ENCODE measurements at regions not wholly inside any gene's neighbourhood (a gene's known extent, or its start where the extent isn't known, plus 50 kb on each side); places are given as distances from the start of the nearest gene placed in this dataset.
"Not testable (repeated sequence)": the region's sequence is repeated elsewhere in the genome, so short reads cannot be mapped to it uniquely, and the experiment has no call there.

DNA sequence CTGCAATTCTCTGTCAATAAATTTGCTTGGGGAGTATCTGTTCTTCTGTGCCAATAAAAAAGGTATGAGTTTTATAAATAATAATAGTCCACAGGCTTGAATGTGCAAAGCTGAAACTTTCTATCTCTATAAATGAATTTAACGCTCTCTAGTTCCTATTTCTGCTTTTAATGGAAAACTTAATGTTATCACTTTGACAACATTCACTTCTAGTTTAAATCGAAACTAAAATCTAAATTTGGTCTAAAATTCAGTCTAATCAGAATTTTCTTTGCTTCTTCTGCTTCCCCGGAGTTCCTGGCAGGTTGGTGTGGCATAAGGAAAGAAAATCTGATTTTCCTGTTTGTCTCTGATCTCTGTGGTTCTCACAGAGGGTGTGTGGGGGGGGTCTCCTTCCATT lies 450.1 kb upstream of the TBL1XR1 start:
- FAIRE-seq = no peak

DNA sequence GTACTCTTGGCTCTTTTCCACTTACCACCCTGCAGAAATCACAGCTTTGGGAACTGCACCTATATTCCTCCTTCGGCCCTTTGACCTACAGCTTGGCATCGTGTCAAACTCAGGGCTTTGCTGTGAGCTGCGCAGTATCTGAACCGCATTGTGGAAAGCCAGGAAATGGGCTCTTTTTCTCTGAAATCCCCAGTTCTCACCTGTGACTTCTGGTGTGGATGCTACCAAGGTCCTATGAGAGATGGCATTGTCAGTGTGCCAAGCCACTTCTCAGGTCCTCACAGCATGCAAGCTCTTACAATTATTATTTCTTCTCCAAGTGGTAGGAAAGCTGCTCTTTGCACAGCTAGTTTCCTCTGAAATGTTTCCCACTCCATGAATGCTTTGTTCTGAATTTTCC lies 450.6 kb upstream of the TBL1XR1 start:
- FAIRE-seq = no peak

DNA sequence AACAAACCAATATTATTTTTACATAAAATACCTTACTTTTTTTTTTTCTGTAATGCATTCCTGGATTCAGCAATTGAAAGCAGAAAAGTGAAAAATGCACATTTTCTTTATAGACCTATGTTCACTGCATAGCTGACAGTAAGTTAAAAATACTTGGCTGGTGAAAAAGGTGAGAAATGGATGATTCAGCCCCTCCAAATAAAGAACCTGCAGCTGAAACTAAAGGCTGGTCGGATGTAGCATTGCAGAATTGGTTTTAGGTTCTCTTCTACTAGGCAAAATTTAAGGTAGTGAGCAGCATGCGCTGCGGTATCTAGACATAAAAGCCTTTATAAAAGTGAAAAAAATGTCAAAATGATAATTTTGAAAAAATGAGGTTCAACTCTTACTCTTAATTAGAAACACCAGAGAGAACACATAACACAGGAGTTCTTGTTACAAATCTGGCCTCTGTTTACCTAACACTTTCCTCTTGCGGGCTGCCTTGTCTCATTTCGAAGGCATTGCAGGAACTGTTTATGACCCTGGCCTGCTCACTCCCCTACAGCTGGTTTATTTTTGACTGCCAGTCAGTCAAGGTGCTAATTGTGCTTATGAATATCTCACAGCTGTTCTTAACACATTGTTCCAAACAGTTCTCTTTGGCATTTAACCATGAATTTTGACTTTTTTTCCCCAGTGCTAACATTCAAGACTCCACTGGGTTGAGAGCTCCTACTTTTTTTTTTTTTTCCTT lies 455.4 kb upstream of the TBL1XR1 start:
- no peak for FAIRE-seq

DNA sequence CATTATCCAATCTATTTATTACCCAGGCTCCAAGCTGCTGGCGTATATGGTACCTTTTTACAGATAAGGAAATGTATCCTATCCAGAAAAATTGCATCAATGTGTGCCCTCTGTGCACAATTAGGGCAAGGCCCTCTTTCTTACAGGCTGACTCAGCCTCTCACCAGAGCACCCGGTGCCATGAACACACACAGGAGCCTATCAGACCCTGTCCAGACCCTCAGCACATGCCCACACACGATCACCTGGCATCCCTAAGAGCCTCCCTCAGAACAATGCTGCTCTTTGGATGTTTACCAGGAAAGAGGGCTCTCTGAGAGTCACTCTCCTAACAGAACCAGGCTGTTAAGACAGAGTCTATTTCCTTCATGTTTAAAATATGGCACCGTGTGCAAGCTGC lies 460.0 kb upstream of the TBL1XR1 start:
- no peak for FAIRE-seq

DNA sequence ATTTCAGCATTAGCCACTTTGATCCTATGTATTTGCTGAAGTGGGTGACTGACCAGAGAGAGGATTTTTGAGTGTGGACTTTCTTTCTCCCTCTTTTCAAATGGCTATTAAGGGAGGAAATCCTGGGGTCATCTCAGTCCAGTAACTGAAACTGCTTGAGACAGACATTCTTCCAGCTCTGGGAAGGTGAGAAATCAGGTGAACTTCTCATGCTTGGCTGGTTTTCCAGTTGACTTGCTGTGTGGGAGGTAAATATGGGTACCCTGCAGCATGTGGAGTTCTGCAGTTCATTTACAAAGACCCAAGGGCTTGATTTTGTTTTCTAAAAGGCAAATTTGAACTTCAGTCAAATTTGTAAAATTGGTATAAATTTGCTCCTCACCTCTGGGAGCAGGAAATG lies 461.1 kb upstream of the TBL1XR1 start:
- no peak for FAIRE-seq

DNA sequence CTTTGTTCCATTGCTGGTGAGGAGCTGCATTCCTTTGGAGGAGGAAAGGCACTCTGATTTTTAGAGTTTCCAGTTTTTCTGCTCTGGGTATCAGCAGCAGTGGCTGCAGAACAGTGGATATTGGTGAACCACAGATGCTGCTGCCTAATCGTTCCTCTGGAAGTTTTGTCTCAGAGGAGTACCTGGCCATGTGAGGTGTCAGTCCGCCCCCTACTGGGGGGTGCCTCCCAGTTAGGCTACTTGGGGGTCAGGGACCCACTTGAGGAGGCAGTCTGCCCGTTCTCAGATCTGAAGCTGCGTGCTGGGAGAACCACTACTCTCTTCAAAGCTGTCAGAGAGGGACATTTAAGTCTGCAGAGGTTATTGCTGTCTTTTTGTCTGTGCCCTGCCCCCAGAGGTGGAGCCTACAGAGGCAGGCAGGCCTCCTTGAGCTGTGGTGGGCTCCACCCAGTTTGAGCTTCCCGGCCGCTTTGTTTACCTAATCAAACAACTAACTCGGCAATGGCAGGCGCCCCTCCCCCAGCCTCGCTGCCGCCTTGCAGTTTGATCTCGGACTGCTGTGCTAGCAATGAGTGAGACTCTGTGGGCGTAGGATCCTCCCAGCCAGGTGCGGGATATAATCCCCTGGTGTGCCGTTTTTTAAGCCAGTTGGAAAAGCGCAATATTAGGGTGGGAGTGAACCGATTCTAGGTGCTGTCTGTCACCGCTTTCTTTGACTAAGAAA lies 467.3 kb upstream of the TBL1XR1 start:
- FAIRE-seq = not testable (repeated sequence)

DNA sequence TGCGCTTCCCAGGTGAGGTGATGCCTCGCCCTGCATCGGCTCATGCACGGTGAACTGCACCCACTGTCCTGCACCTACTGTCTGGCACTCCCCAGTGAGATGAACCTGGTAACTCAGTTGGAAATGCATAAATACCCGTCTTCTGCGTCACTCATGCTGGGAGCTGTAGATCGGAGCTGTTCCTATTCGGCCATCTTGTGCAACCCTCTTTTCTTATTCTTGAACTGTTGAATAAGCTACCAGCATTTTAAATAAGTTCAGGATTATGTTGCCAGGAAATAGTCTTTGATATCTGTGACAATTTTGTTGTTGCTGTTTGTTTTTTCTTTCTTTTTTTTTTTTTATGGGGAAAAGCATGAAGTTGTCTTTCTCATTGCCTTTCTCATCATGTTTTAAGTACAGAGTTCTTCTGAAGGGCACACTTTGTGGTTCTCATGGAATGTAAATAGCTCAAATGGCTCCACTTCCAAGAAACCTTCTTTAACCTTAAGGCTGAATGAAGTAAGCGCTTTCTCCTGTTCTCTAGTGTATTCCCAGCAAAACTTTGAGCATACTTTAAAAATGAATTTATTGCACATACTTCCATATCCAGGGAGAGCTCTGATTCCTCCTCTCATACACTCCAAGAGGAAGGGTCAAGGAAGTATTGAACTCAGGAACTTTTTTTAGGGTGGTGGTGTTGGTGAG lies 468.0 kb upstream of the TBL1XR1 start:
- FAIRE-seq = no peak

DNA sequence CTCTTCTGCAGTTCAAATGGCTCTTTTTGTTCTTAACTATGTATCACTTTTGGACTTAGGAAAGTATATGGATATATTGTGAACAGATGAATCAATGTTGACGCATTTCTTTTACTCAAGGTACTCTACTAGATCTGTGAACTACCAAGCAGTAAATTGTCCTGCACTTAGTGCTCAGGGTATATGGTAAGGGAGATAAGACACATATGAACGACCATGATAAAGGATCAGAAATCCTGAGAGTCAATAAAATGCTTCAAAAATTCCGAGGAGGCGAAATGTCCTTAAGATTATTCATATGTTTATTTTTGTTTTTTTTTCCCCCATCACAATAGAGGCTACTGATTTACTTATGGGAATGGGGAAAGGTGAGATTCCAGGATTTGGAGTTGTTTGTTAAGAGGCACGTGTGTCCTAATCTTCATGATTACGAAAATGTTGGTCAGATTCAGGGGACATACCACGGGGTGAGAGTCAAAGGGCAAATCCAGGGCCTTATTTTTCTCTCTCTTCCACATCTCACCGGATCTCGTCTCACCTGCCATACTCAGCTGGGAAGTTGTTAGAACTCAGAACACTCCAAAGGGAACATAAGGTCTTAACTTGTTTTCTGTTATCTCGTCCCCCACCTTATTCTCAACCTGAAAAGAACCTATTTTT lies 475.1 kb upstream of the TBL1XR1 start:
- no peak for FAIRE-seq

DNA sequence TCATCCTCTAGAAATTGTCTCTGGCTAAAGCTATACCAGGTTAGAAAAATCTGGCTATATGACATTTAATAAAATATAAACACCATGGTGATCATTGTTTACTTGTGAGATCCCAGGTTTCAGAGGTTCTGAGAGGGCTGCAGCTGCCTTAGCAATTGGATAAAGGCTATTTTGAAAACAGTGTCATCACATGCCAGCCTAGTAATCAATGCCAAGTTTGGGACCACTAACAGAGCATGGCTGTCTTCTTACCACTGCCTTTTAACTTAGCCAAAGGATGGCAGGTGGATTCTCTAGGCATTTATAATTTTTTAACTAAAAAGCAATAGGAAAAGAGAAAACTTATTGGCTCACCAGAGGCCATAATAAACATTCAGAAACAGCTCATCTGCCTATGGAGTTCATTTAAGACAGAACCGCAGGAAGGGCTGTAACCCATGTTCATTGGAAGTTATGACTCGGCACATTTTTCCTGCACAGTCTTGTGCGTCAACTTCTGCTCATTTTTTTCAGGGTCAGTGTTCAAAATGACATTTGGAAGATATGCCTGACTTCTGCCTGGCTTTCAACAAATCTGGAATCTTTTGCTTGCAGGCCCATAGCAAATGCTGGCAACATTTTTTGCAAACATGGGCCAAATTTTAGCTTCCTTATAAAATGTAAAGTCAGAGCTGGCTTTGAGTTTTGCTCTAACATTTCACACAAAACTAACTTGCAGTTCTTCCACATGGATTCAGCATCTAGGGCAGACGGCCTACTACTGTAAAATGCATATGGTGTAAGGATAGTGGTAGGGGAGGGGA lies 476.0 kb upstream of the TBL1XR1 start:
- FAIRE-seq = no peak

DNA sequence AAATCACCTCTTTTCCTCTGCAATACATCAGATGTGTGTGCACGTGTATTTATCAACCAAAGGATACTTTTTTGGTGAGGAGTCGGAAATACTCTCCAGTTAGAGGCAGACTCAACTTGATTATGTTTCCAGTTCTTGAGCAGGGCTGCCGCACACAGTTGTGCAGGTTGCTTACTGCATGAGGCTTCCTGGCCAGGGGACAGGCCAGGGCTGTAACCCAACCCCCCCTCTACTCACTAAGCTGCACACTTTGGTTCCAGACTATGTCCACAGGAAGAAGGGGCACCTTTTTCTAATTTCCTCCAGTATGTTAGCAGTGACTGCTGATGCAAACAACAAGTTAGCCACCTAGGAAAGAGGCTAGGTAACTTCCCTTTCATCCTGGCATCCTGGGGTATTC lies 476.9 kb upstream of the TBL1XR1 start:
- FAIRE-seq = no peak

DNA sequence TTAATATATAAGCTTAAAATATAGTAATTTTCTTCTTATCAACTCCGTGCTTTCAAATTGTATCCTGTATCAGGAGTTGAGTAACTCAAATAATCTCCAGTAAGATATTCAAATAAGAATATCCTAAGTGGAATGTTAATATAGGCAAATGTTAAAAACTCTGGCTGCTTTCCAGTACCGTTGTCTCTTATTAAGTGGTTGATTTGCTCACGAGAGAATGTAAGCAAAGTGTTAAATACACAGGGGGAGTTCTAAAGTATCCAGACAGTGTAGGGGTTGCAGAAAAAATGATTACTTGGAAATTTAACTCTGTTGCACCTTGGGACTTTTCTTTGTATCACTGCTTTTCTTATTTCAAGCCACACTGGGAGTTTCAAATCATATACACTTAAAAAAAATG lies 478.9 kb upstream of the TBL1XR1 start:
- FAIRE-seq = no peak

DNA sequence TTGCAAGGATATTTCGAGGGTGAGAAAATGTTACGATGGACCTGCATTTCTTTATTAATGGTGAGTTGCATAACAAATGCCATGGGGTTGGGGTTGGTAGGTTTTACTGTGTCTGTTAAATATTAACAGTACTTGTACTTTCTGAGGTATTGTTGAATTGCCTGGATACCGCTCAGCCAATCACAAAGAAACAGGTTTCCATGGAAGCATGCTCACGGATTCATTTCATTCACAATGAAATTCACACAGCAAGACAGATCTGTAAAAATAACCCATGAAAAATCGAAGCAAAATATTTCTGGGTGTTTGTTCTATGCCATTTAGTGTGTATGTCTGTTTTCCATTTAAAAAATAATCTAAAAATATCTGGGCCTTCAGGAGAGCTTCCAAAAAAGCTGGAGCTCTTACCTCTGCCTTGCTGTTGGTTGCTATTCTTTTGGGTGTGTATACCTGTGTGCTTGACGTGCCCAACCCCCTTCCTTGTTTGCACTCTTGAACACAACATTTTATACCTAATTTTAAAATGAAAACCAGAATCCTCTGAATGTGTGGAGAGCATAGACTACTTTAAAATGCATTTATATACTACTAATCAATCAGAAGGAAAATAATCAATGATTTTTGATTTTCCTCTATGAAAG lies 479.8 kb upstream of the TBL1XR1 start:
- FAIRE-seq = no peak

DNA sequence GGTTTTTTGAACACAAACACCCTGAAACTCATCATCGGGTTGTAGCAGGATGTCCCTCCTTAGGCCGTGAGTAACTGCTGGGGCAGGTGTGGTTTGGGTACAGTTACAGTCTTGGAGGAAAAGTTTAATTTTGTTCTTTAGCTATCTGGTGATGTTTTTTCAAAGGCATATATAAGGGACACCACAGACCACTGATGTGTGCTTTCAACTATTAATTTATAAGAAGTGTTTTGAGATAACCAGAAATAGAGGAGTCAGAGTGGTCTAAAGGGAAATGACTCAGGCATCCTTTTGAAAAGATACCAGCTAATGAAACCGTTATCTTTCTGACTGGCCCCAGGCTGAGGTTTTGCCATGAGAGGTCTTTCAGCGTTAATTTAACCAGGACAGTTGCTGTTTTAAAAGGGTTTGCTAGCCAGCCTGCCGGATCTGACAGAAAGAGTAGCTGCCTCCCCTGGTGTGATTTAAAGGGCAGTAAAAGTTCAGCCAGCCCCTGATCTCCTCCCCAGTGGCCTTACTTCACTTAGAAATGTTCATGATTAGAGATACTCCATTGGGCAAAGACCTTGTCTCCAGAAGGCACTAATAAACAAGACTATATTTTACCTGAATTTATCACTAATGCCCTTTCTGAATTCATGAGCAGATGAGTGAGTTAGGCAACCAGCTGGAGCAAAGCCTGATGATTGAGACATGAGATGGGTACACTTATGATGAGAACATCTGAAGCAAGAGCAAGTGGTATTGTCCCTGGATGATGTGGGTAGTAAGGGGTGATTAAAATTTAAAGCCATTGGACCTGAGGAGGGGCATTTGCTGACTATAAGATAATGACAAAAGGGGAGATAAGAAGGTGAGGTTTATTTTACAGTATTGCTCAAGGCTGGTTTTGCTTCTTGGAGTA lies 482.5 kb upstream of the TBL1XR1 start:
- FAIRE-seq = no peak

DNA sequence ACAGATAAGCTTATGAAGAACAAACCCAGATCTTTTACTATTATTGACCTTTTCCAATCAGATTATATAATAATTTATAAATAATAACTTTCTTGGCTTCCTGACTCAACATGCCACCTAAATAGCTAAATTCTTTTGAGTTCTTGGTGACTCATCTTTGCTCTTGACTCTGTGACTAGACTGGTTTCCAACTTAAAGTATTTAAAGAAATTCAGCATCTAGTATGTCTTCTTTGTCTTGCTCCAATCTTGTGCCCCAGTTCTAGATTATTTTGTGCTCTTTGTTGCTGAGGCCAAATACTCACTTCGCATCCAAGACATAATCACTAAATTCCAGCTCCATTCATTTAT lies 483.2 kb upstream of the TBL1XR1 start:
- FAIRE-seq = no peak

DNA sequence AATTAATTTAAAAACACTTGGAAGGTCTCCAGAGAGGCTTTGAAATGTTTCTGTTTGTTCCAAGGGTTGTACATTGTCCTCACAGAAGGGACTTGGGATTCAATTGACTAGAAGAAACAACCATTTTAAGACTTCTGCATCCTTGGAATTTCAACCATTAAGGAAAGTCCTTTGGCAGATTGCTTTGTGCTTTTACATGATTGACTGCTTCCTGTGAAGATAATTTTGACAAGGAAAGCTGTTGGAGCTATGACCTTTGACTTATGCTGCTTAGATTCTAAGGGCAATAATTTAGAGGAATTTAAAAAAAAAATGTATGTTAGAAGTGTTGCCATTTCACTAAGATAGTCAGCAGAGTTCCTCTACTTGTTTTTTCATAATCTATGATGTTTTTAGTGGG lies 483.9 kb upstream of the TBL1XR1 start:
- FAIRE-seq = no peak

DNA sequence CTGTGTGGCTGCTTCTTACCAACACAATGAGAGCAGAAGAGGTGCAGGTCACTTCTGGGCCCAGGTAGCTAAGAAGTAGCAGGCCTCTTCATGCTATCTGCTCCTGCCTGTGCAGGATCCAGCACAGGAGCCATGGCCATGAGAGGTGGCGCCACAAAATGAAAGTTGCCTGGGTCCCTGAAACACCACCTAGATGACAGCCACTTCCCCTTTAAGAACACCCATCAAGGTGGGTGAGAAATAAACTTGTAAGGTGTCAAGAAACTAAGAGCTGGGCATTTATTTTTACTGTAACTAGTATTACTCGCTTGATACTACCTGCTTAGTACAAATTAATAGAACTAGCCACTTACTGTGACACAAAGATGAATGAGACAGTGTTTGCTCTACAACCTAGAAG lies 484.6 kb upstream of the TBL1XR1 start:
- no peak for FAIRE-seq

DNA sequence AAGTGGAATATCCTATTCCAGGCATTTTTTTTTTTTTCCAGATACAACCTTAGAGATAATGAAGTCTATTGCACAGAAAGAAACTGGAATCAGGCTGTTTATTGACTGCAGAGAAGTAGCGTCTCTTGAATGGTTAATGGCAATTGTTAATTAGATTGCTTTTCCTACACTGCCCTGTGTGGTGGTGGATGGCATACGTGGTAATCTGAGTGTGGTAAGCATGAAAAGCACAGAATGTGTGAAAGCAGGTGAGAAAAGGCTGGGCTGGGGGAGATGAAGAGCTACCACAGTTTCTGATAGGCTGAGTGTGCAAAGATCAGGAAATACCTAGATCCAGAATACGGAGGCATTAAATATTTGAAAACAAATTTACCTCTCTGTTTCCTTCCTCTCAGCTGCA lies 486.3 kb upstream of the TBL1XR1 start:
- no peak for FAIRE-seq

DNA sequence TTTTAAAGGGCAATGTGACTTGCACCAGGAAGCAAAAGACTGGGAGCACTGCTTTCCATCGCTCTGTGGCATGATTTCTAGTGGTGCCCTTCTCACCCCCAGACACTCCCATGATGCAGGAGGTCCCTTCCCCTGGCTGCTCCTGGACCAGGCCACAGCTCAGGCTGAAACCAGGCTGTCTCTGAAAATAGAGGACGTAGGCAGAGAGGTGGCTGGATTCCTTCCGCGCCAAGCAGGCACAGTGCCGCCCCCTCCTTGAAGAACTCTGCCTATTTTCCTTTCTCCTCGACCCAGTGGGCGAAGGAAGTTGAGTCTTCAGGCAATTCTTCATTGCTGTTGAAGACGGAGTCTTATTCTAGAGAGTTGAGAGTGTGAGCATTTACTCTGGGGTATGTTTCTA lies 489.4 kb upstream of the TBL1XR1 start:
- FAIRE-seq = no peak

DNA sequence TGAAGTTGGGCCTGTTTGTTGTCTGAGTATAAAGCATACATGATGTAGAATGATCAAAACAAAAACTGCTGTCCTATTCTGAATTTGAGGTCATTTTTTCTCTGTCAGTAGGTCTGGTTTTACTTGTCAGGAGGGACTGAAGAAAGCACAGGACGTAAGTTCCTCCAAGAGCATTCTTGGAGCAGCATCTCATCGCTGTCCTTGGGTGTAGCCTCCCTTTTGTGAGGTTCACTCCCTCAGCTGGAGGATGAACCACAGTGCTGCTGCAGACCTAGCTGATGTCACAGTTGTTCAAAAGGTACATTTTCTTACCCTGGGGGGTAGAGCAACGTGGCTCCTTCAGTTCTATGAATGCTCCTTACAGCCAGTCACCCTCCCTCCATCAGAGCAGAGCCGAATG lies 490.0 kb upstream of the TBL1XR1 start:
- no peak for FAIRE-seq

DNA sequence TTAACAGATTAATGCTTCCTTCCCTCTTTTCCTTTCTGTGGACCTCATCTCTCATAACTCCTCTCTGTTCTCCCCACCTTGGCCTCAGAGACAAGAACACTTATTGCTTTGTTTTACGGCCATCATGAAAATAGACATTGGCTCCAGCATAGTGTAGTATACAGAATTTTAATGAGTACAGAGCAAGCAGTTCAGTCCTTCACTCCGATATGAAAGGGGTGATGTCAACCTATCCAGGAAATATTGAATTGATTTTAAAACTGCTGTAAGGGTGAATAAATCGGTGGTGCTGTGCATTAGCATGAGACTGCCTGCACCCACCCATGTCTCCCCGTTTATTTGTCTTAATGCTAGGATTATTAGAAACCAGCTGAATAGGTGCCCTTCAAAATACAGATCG lies 490.9 kb upstream of the TBL1XR1 start:
- no peak for FAIRE-seq

DNA sequence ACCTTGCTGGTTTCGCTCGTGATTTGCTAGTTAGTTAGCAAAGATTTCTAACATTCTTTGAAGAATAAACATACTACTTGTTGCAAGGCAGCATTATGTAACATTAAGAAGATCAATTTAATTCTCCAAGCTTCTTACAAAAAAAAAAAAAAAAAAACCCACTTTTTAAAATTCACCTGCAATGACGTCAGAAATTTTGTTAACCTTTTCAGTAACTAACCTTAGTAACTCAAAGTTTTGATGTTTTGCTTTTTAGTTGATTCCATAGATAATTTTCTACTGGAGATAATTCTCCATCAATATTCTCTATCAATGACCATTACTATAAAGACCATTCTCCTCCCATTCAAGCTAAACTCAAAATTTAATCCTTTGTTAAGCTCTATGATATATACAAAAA lies 491.8 kb upstream of the TBL1XR1 start:
- FAIRE-seq = no peak
